Activated CD4-positive, alpha-beta T cell treated with anti-CD3 and anti-CD28 coated beads, Interleukin-2, amount 10 ng/mL, durations not matched to agents 24 days and 14 days (primary cell): ENCODE measurements at regions not wholly inside any gene's neighbourhood (a gene's known extent, or its start where the extent isn't known, plus 50 kb on each side); places are given as distances from the start of the nearest gene placed in this dataset.

ENCODE experiments used
- DNase-seq: peaks from one replicate; pipeline ENCODE4 v3.0.0; 2022
- H3K27ac Mint-ChIP-seq: one replicate; pipeline ENCODE4 v1.8.0; 2022; ENCODE audit warnings: mild to moderate bottlenecking, mixed read lengths
- H3K27me3 Mint-ChIP-seq: one replicate; pipeline ENCODE4 v1.8.0; 2022; ENCODE audit warnings: mixed read lengths
- H3K36me3 Mint-ChIP-seq: one replicate; pipeline ENCODE4 v1.8.0; 2022; ENCODE audit warnings: low read depth, mild to moderate bottlenecking, mixed read lengths
- H3K4me1 Mint-ChIP-seq: one replicate; pipeline ENCODE4 v1.8.0; 2021; ENCODE audit warnings: mixed read lengths
- H3K4me3 Mint-ChIP-seq: one replicate; pipeline ENCODE4 v1.8.0; 2022; ENCODE audit warnings: mild to moderate bottlenecking, moderate library complexity, mixed read lengths
- H3K9me3 Mint-ChIP-seq: one replicate; pipeline ENCODE4 v1.8.0; 2021; ENCODE audit warnings: mixed read lengths
- intact Hi-C: fragments of 100-400 bp; cut with micrococcal nuclease; formaldehyde crosslinking; loops from one replicate; pipeline ENCODE4 v1.15.1; 2023

DNA sequence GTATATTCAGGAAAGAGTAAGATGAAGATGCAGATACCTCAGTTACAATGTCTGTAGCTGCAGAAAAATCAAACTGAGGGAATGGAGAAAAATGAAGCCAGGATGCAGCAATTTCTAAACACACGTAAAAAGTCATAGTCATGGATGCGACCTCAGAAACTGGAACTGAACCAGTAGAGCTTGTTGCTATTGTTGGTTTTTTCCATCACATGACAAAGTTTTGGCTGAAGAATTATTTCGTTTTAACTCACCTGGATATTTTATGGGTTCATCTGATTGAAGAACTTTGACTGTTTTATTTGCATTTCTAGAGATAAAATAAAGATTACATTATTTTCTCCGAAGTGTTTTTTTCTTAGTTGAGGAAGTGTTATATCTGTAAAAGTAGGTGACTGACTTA lies 591.2 kb downstream of the ZBBX start:
- no peak overlapping the region for H3K27ac Mint-ChIP-seq
- H3K4me3 Mint-ChIP-seq, result no peak overlapping the region
- intact Hi-C loops, result no loop called here
- DNase-seq, result no peak
- H3K9me3 Mint-ChIP-seq, result peaks cover 3% of the 10 kb centered on the region
- H3K36me3 Mint-ChIP-seq, result no peaks in the 10 kb centered on the region
- H3K4me1 Mint-ChIP-seq, result no peaks in the 10 kb centered on the region
- no peaks in the 10 kb centered on the region for H3K27me3 Mint-ChIP-seq

DNA sequence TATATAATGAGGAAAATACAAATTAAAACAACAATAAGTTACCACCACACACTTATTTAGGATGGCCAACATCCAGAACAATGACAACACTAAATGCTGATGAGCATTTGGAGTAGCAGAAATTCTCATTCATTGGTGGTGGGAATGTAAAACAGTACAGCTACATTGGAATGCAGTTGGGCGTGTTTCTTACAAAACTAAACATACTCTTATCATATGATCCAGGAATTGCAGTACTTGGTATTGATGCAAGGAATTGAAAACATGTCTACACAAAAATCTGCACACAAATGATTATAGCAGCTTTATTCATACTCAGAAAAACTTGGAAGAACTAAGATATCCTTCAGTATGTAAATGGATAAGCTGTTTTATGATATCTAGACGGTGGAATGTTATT lies 594.2 kb downstream of the ZBBX start:
- Mint-ChIP-seq H3K9me3 (peaks cover 8% of the 10 kb centered on the region), H3K36me3 (no peaks in the 10 kb centered on the region), H3K27ac (no peak overlapping the region), H3K4me1 (no peaks in the 10 kb centered on the region), H3K4me3 (no peak overlapping the region), H3K27me3 (no peaks in the 10 kb centered on the region)
- intact Hi-C loops, result no loop called here
- DNase-seq, result no peak

GRCh38 chr3:166783206-166783605 lies 596.9 kb downstream of the ZBBX start:
- no peaks in the 10 kb centered on the region for H3K4me1 Mint-ChIP-seq
- H3K36me3 Mint-ChIP-seq, result no peaks in the 10 kb centered on the region
- no peaks in the 10 kb centered on the region for H3K27me3 Mint-ChIP-seq
- H3K27ac Mint-ChIP-seq, result no peak overlapping the region
- intact Hi-C loops, result no loop called here
- DNase-seq, result no peak
- H3K9me3 Mint-ChIP-seq, result peaks cover 4% of the 10 kb centered on the region
- no peak overlapping the region for H3K4me3 Mint-ChIP-seq

- Mint-ChIP-seq H3K4me3 (no peak overlapping the region), H3K9me3 (peaks cover 6% of the 10 kb centered on the region), H3K27ac (no peak overlapping the region), H3K36me3 (no peaks in the 10 kb centered on the region), H3K27me3 (no peaks in the 10 kb centered on the region), H3K4me1 (no peaks in the 10 kb centered on the region)
- intact Hi-C loops, result no loop called here
- no peak for DNase-seq
These were observed 615.3 kb downstream of the ZBBX start for GRCh38 chr3:166764698-166765318.

GRCh38 chr3:166759736-166760513 lies 620.2 kb downstream of the ZBBX start:
- DNase-seq, result no peak
- intact Hi-C loops, result no loop called here
- no peak overlapping the region for H3K4me3 Mint-ChIP-seq
- no peaks in the 10 kb centered on the region for H3K27me3 Mint-ChIP-seq
- no peaks in the 10 kb centered on the region for H3K36me3 Mint-ChIP-seq
- no peak overlapping the region for H3K27ac Mint-ChIP-seq
- peaks cover 9% of the 10 kb centered on the region for H3K9me3 Mint-ChIP-seq
- no peaks in the 10 kb centered on the region for H3K4me1 Mint-ChIP-seq

DNA sequence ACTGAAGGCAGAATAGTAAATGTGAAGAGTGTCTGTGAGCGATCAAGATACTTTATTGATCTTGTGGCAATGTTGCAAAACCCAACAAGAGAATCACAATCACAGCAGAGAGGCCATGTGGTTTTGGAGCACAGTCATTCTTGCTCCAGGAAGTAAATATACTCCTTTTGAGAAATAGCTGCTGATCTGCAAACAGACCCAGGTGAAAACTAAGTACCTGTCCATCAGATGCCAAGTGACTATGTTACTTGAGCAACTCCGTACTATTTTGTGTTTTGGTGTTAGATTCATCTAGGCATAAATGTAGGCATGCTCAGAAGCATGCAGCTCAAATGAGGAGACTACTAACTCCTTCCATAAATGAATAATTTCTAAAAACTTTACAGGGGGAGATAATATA lies 627.9 kb downstream of the ZBBX start:
- H3K27ac Mint-ChIP-seq, result no peak overlapping the region
- no peaks in the 10 kb centered on the region for H3K36me3 Mint-ChIP-seq
- intact Hi-C loops, result no loop called here
- no peaks in the 10 kb centered on the region for H3K4me1 Mint-ChIP-seq
- H3K27me3 Mint-ChIP-seq, result no peaks in the 10 kb centered on the region
- no peak for DNase-seq
- peaks cover 8% of the 10 kb centered on the region for H3K9me3 Mint-ChIP-seq
- no peak overlapping the region for H3K4me3 Mint-ChIP-seq

- no peaks in the 10 kb centered on the region for H3K4me1 Mint-ChIP-seq
- H3K36me3 Mint-ChIP-seq, result no peaks in the 10 kb centered on the region
- no peak overlapping the region for H3K4me3 Mint-ChIP-seq
- H3K27ac Mint-ChIP-seq, result no peak overlapping the region
- peaks cover 3% of the 10 kb centered on the region for H3K9me3 Mint-ChIP-seq
- intact Hi-C loops, result no loop called here
- DNase-seq, result no peak
- H3K27me3 Mint-ChIP-seq, result no peaks in the 10 kb centered on the region
These were observed 636.5 kb downstream of the ZBBX start for GRCh38 chr3:166743481-166744134.

GRCh38 chr3:166734734-166735133 lies 645.4 kb downstream of the ZBBX start:
- intact Hi-C loops, result no loop called here
- peaks cover 8% of the 10 kb centered on the region for H3K9me3 Mint-ChIP-seq

GRCh38 chr3:166731701-166732100 lies 648.4 kb downstream of the ZBBX start:
- Mint-ChIP-seq H3K9me3 (peaks cover 8% of the 10 kb centered on the region), H3K4me3 (no peak overlapping the region)
- no peak for DNase-seq

More at GRCh38 chr3:166734734-166735133, 645.4 kb downstream of the ZBBX start:
- no peak overlapping the region for H3K4me3 Mint-ChIP-seq
- no peaks in the 10 kb centered on the region for H3K36me3 Mint-ChIP-seq
- H3K4me1 Mint-ChIP-seq, result no peaks in the 10 kb centered on the region
- no peaks in the 10 kb centered on the region for H3K27me3 Mint-ChIP-seq
- no peak for DNase-seq
- no peak overlapping the region for H3K27ac Mint-ChIP-seq

GRCh38 chr3:166721466-166721865 lies 658.6 kb downstream of the ZBBX start:
- H3K9me3 Mint-ChIP-seq, result peaks cover 7% of the 10 kb centered on the region
- H3K36me3 Mint-ChIP-seq, result no peaks in the 10 kb centered on the region
- H3K4me1 Mint-ChIP-seq, result no peaks in the 10 kb centered on the region
- DNase-seq, result no peak
- no peaks in the 10 kb centered on the region for H3K27me3 Mint-ChIP-seq
- intact Hi-C loops, result no loop called here
- H3K27ac Mint-ChIP-seq, result no peak overlapping the region
- H3K4me3 Mint-ChIP-seq, result no peak overlapping the region

More at GRCh38 chr3:166731701-166732100, 648.4 kb downstream of the ZBBX start:
- Mint-ChIP-seq H3K27ac (no peak overlapping the region), H3K36me3 (no peaks in the 10 kb centered on the region), H3K27me3 (no peaks in the 10 kb centered on the region), H3K4me1 (no peaks in the 10 kb centered on the region)
- intact Hi-C loops, result no loop called here

DNA sequence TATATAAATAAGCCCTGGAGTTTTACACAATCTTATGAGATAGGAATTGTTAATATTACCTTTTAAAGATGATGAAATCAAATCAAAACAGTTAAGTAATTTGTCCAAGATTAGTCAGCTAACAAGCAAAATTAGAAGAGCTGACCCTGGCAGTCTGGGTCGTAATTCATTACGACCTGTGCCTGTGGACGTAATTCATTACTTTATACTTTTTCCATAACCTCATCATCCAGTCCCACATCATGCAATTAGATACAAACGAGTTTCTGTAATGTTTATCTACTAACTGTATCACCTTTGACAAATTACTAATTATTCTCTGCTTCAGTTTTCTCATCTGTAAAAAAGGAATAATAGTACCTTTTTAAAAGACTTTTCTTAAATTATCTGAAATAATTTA lies 665.9 kb downstream of the ZBBX start:
- intact Hi-C loops, result no loop called here
- H3K27me3 Mint-ChIP-seq, result no peaks in the 10 kb centered on the region
- no peak overlapping the region for H3K27ac Mint-ChIP-seq
- H3K4me3 Mint-ChIP-seq, result no peak overlapping the region
- no peak for DNase-seq
- no peaks in the 10 kb centered on the region for H3K4me1 Mint-ChIP-seq
- no peaks in the 10 kb centered on the region for H3K9me3 Mint-ChIP-seq
- H3K36me3 Mint-ChIP-seq, result no peaks in the 10 kb centered on the region

GRCh38 chr3:166713787-166714186 lies 666.3 kb downstream of the ZBBX start:
- Mint-ChIP-seq H3K4me3 (no peak overlapping the region), H3K4me1 (no peaks in the 10 kb centered on the region), H3K36me3 (no peaks in the 10 kb centered on the region), H3K27ac (no peak overlapping the region), H3K9me3 (no peaks in the 10 kb centered on the region), H3K27me3 (no peaks in the 10 kb centered on the region)
- intact Hi-C loops, result no loop called here
- DNase-seq, result no peak

- H3K4me1 Mint-ChIP-seq, result no peaks in the 10 kb centered on the region
- intact Hi-C loops, result no loop called here
- H3K36me3 Mint-ChIP-seq, result no peaks in the 10 kb centered on the region
- no peak overlapping the region for H3K27ac Mint-ChIP-seq
- H3K27me3 Mint-ChIP-seq, result no peaks in the 10 kb centered on the region
- H3K4me3 Mint-ChIP-seq, result no peak overlapping the region
- DNase-seq, result no peak
- H3K9me3 Mint-ChIP-seq, result no peaks in the 10 kb centered on the region
These were observed 674.0 kb downstream of the ZBBX start for GRCh38 chr3:166706094-166706493.

DNA sequence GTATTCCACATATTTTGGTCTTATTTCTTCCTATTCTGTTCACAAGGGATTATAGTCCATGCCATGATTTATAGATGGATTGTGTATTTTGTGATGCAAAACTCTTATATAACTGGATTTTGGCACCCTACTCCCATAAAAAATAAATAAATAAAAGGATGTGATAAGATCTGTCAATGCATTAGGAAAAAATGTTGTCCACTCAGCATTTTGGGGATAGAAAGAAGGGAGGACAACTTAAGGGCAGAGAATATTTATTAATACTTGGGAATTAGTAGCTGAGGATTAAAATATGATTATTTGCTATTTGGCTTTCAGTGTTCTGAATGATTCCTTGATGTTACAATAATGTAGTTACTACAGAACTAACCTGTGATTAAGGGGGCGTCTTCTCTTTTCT lies 682.6 kb downstream of the ZBBX start:
- Mint-ChIP-seq H3K36me3 (no peaks in the 10 kb centered on the region), H3K4me1 (no peaks in the 10 kb centered on the region), H3K27ac (no peak overlapping the region), H3K9me3 (no peaks in the 10 kb centered on the region), H3K4me3 (no peak overlapping the region), H3K27me3 (no peaks in the 10 kb centered on the region)
- intact Hi-C loops, result no loop called here
- DNase-seq, result no peak
